ENCODE measurements at regions not wholly inside any gene's neighbourhood (a gene's known extent, or its start where the extent isn't known, plus 50 kb on each side); places are given as distances from the start of the nearest gene placed in this dataset.

DNA sequence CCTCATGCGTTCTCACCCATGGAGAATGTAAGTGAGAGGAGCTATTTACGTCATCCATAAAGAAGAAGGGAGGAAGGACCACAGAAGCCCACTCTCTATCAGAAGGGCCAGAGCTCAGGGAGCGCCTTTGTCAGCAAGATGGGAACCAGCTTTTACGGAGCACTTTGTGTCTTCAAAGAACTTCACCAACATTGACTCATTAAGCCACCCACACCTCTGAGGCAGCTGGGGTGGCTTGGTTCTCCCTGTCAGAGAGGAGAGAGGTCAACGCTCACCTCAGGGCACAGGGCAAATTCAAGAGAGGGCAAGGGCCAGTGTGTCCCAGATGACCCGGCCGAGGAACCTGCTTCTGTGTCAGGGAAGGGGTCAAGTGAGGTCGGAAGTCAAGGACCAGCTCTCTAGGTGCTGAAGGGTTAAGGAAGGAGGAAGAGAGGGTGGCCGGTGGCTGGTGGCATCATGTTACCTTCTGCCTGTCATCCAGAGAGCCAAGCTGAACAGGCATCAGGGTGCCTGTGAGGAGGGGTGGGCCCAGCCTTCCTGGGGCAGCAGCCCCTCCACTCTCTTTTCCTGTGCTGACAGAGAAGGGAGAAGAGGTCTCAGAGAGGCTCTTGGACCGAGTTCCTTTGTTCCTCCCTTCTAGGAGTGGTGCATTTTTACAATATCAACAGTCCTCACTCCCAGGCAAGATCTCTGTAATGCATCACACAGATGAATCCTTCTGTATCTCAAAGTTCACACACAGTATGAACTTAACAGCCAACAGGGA lies 109.0 kb downstream of the ETS2 start:
- TF ChIP-seq POLR2A (IDR thresholded peaks at IDR 0.05; ENCODE audit: extremely low read depth, insufficient read length), result no peak
- TF ChIP-seq, protein P1, sequence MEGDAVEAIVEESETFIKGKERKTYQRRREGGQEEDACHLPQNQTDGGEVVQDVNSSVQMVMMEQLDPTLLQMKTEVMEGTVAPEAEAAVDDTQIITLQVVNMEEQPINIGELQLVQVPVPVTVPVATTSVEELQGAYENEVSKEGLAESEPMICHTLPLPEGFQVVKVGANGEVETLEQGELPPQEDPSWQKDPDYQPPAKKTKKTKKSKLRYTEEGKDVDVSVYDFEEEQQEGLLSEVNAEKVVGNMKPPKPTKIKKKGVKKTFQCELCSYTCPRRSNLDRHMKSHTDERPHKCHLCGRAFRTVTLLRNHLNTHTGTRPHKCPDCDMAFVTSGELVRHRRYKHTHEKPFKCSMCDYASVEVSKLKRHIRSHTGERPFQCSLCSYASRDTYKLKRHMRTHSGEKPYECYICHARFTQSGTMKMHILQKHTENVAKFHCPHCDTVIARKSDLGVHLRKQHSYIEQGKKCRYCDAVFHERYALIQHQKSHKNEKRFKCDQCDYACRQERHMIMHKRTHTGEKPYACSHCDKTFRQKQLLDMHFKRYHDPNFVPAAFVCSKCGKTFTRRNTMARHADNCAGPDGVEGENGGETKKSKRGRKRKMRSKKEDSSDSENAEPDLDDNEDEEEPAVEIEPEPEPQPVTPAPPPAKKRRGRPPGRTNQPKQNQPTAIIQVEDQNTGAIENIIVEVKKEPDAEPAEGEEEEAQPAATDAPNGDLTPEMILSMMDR (IDR thresholded peaks at IDR 0.05; ENCODE audit: low read depth, low read length), result no peak
- TF ChIP-seq, protein P2, sequence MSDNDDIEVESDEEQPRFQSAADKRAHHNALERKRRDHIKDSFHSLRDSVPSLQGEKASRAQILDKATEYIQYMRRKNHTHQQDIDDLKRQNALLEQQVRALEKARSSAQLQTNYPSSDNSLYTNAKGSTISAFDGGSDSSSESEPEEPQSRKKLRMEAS (IDR thresholded peaks at IDR 0.05; ENCODE audit: low read depth, low read length), result no peak
- TF ChIP-seq MYC (IDR thresholded peaks at IDR 0.05; ENCODE audit: low read depth, low read length), result no peak
